ENCODE measurements at regions not wholly inside any gene's neighbourhood (a gene's known extent, or its start where the extent isn't known, plus 50 kb on each side); places are given as distances from the start of the nearest gene placed in this dataset.

- Histone ChIP-seq H3K27me3 (no peaks in the 10 kb centered on the region), H3K9me3 (no peaks in the 10 kb centered on the region), H3K36me3 (no peaks in the 10 kb centered on the region), H3K27ac (no peak overlapping the region), H3K4me1 (no peaks in the 10 kb centered on the region), H3K4me3 (no peak overlapping the region)
- TF ChIP-seq CTCF (IDR thresholded peaks at IDR 0.05) (no peak), POLR2A (IDR thresholded peaks at IDR 0.05) (no peak)
- 53 to 58% methylated on average over 3 of the region's 3 CpGs for whole genome bisulfite sequencing, 2 donors
- intact Hi-C loops (cut with DNase I): no loop called here
- DNase-seq: no peak
Observed at GRCh38 chr3:95272166-95272565, 1209.3 kb downstream of the NSUN3 start.

- no peak overlapping the region for H3K4me3 ChIP-seq
- TF ChIP-seq POLR2A (IDR thresholded peaks at IDR 0.05) (no peak), CTCF (IDR thresholded peaks at IDR 0.05) (no peak)
- H3K4me1 ChIP-seq: no peaks in the 10 kb centered on the region
- whole genome bisulfite sequencing, 2 donors: 65 to 69% methylated on average over 2 of the region's 2 CpGs
- no peaks in the 10 kb centered on the region for H3K36me3 ChIP-seq
- intact Hi-C loops (cut with DNase I): no loop called here
- no peak for DNase-seq
- no peaks in the 10 kb centered on the region for H3K9me3 ChIP-seq
- H3K27me3 ChIP-seq: no peaks in the 10 kb centered on the region
- no peak overlapping the region for H3K27ac ChIP-seq
Observed at GRCh38 chr3:95272781-95273180, 1209.9 kb downstream of the NSUN3 start.

GRCh38 chr3:95277613-95278012 is 1214.8 kb downstream of the NSUN3 start:
- no peak for DNase-seq
- H3K36me3 ChIP-seq: no peaks in the 10 kb centered on the region
- no peaks in the 10 kb centered on the region for H3K27me3 ChIP-seq
- H3K9me3 ChIP-seq: no peaks in the 10 kb centered on the region
- H3K4me1 ChIP-seq: no peaks in the 10 kb centered on the region
- no peak overlapping the region for H3K27ac ChIP-seq
- WGBS, 2 donors: 23 to 30% methylated on average over 3 of the region's 3 CpGs
- TF ChIP-seq CTCF (IDR thresholded peaks at IDR 0.05) (no peak), POLR2A (IDR thresholded peaks at IDR 0.05) (no peak)
- no peak overlapping the region for H3K4me3 ChIP-seq
- intact Hi-C loops (cut with DNase I): no loop called here

GRCh38 chr3:95280711-95281352 is 1218.0 kb downstream of the NSUN3 start:
- H3K27ac ChIP-seq: no peak overlapping the region
- H3K4me1 ChIP-seq: no peaks in the 10 kb centered on the region
- no peak for DNase-seq
- H3K9me3 ChIP-seq: no peaks in the 10 kb centered on the region
- WGBS, 2 donors: 10 to 29% methylated on average over 3 of the region's 3 CpGs
- intact Hi-C loops (cut with DNase I): no loop called here
- H3K27me3 ChIP-seq: no peaks in the 10 kb centered on the region
- H3K36me3 ChIP-seq: no peaks in the 10 kb centered on the region
- H3K4me3 ChIP-seq: no peak overlapping the region
- TF ChIP-seq POLR2A (IDR thresholded peaks at IDR 0.05): no peak
- no peak for TF ChIP-seq CTCF (IDR thresholded peaks at IDR 0.05)

GRCh38 chr3:95289295-95289694 is 1226.4 kb downstream of the NSUN3 start:
- 64 to 71% methylated on average over 2 of the region's 2 CpGs for WGBS, 2 donors
- no peak for DNase-seq
- Histone ChIP-seq H3K27ac (no peak overlapping the region), H3K4me1 (no peaks in the 10 kb centered on the region), H3K9me3 (no peaks in the 10 kb centered on the region), H3K4me3 (no peak overlapping the region), H3K27me3 (no peaks in the 10 kb centered on the region), H3K36me3 (no peaks in the 10 kb centered on the region)
- intact Hi-C loops (cut with DNase I): no loop called here
- TF ChIP-seq POLR2A (IDR thresholded peaks at IDR 0.05): no peak
- no peak for TF ChIP-seq CTCF (IDR thresholded peaks at IDR 0.05)
